HG03460 (cell line): ENCODE measurements at regions not wholly inside any gene's neighbourhood (a gene's known extent, or its start where the extent isn't known, plus 50 kb on each side); places are given as distances from the start of the nearest gene placed in this dataset.

Source experiments
- ATAC-seq: cut with Tn5 transposase; IDR thresholded peaks from one replicate; pipeline ENCODE4 v1.9.1; 2021; ENCODE audit not compliant: unreplicated experiment

DNA sequence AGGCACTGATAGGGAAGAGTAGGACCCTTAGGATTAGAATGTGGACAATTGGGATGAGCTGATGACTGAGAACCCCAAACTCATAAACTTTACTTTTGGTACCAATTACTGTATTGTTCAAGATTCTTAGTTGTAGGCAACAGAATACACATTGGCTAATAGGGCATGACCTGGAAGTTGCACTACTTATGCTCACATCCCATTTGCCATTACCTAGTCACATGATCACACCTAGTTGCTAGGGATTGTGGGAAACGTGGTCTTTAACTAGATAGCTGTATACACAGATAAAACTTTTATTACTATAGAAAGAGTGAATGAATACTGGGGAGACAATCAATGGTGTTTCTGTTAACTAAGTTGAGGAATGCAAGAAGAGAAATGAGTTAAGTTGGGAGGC, 113.4 kb upstream of the AKIRIN2 start:
- ATAC-seq: no peak

DNA sequence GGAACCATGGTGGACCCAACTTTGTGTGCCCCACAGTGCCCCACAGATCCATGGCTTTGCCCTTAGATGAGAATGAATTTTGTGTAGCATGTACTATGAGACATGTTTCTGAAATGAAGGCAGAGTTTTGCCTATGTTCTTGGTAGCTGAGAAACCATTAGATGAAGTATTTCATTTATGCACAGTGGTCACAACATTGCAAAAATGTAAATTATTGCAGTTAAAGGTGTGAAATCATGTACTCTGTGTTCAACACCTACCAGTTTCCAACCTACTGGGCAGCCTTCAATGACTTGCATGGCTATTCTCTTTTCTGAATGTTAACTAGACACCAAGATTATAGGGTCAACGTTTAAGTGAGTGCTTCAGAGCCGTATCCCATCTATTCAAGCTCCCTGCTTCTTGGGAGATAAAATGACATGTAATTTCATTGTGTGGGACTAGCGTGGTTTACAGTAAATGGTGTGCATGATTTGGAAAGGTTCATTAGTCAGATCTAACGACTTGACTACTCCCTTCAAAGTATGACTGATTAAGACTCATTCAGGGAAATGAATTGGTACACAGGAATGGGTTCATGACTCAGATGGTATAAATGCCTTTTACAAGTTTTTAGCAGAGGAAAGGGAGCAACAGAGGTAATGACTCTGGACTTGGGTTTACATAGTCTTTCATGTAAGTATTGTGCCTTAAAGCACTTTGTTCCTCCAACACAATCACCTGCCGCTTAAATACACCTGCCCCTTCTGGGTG, 106.1 kb upstream of the AKIRIN2 start:
- ATAC-seq: no peak

DNA sequence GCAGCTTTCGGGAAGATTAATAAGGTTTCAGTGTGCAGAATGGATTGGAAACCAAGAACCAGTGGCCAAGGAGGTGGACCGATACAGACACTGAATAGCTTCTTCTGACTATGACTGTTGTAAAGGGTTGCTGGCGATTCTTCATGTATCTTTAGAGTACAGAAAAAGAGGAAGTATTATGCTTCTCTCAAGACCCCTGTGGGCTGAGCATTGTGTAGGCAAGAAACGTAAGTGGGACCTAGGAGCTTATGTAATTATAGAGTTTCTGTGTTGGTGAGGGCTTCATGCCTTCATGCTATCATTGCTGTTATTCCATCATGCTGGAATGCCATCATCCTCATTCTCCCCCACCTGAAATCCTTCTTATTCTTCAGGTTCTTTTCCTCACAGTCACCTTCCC, 105.4 kb upstream of the AKIRIN2 start:
- peak; percentile 95 for ATAC-seq

DNA sequence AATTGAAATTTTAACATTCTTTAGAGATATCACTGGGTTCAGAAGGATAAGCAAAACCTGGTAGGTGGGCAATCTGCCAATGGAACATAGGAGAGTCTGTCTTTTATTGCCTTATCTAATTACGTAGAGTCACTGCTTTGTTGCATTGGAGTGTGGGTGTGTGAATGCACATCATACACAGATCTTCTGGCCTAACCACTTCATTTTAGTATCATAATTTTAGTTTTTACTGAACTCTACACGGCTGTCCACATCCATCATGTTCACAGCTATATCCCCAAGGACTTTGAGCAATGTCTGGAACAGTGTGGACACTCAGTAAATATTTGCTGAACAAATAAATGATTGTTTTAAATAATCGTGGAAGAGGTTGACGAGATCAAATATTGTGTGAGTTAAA, 104.6 kb upstream of the AKIRIN2 start:
- no peak for ATAC-seq

DNA sequence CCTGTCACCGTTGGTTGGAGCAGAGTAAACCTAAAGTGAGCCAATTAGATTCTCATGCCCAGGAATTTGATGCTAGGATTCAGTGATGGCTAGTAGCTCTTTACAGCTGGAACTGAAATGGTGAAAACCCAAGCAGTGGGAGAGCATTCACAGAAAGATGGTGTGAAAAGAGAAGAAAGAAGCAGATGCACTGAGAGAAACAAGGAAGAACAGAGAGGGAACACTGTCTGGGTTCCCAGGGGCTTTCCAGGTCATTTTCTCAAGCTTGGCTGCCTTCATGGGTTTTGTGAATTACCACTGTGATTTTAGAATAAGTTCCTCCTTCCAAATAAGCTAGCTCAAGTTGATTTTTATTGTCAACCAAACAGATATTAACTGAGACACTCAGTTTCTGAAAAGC, 104.1 kb upstream of the AKIRIN2 start:
- ATAC-seq: no peak

DNA sequence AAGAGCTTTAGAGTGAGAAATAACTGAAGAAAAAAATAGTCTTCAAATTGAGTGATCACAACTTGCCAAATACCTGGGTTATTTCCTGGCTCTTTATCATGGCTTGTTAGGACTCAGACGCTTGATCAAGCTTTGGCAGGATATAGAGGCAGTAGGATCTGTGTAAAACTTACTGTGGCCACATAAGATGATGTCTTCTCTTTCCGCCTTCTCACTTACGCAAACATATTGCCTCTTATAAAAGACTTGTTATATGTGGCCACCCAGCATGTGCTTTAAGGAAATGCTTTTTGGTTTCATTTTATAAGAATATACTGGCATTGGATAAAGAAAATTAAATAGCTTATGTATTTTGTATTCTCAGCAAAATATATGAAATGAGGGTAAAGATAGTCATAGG, 101.8 kb upstream of the AKIRIN2 start:
- ATAC-seq: no peak

DNA sequence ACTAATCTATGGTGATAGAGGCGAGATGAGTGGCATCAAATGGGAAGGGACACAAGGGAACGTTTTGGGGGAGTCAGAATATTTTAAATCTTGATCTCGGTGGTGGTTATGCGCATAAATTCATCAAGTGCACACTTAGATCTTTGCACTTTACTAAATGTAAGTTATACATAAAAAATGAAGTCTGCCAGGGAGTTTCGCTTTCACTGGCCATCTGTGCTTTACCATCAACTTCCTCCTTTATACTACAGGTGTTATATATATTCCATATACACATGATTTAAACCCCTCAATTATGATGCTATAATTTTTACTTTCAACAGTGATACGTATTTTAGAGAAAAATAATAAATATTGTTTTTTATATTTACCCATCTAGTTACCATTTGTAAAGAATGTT, 97.6 kb upstream of the AKIRIN2 start:
- ATAC-seq: peak; percentile 34

DNA sequence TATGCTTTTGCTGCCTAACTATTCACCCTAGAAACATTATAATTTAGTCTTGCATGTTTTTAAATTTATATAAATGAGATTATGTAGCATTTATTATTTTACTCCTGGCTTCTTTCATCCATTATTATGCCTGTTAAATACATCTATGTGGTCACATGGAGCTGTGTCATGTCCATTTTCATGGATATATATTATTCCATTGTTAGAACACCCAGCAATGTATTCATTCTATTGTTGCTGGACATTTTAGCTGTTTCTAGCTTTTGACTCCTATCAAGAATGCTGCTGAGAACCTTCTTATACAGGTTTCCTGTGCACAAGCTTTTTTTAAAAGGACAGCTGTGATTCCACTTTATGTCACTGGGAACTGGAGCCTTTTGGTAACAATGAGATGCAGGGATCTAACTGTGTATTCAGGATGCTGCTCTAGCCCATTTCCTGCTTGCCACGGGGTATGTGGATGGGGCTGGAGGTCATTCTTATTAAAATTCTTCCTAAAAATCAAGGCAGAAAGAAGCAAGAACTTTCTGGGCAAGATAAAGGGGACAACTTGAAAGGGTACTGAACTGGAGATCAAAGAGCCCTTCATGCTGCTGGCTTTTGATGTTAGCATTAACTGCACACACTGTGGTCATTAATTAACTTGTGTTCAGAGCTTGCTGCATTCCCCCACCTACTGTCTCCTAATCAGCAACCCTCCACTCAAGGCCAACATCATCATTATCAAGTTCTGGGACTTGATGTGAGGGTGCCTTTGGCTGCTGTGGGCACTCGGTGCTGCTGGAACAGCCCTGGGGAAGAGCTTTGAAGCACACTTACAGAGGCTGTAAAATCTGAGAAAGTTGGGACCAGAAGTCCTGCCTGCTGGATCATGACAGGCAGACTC, 96.6 kb upstream of the AKIRIN2 start:
- no peak for ATAC-seq

DNA sequence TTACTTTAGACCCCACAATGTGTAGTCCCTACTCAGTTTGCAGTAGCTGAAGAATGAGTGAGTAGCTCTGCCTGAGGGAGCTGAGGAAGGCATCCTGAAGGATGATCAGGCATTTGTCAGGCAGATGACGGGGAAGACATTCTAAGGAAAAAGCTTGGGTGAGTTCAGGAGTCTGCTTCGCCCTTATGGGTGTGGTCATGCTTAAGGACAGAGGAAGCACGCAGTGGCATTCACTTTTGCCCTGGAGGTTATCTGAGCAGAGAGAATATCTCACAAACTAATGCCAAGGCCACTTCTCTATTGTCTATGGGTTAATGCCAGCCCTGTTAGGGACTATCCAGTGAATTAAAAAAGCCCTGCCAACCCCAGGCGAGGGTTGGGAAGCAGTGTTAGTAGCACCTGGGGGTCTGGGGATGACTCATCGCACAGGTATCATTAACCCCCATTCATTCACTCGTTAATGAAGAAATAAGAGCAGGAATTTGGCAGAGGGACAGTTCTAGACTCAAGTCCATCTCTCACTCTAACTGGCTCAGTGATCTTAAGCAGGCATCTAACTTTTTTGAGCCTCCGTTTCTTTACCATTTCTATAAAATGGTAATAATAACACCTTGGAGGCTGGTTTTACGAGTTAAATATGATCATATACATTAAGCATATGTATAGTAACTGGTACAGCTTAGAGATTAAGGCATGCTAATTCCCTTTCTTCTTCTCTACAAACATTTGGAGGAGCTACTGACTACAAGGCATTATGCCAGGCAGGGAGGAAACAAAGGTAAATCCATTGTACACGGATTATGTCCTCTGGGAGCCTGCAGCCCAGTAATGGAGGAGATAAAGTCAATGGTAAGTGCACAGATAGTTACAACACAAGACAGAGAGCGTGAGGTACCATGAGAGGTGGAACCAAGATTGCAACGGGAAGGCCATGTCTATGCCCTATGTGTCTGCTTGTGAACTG, 93.2 kb upstream of the AKIRIN2 start:
- ATAC-seq: no peak

DNA sequence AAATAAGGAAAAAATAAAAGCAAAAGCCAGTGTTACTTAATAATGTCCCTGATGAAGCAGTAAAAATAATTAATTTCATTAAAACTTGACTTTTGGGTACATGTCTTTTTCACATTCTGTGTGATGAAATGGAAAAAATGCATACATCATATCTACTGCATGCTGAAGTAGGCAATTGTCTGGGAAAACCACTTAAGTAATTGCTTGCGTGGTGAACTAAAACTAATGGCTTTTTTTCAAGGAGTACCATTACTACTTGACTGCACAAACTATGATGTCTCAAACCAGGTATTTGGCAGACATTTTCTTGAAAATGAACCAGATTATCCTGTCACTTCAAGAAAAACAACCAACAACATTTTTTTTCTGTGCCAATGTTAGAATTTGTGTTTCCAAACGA, 91.3 kb upstream of the AKIRIN2 start:
- ATAC-seq: no peak

DNA sequence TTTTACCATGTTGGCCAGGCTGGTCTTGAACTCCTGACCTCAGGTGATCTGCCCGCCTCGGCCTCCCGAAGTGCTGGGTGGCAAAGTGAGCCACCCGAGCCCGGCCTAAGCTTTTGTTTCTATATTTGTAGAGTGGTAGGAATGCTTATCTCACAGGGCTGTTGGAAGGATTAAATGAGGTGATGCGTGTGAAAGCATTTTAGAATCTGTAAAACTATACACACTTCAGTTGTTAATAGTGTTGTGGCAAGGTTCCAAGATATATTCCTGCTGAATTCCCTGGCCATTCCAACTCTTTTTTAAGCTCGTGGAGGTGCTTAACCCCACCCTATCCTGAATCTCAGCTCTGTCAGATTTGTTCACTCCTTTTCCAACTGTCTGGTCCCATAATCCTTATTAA, 89.9 kb upstream of the AKIRIN2 start:
- ATAC-seq: no peak

DNA sequence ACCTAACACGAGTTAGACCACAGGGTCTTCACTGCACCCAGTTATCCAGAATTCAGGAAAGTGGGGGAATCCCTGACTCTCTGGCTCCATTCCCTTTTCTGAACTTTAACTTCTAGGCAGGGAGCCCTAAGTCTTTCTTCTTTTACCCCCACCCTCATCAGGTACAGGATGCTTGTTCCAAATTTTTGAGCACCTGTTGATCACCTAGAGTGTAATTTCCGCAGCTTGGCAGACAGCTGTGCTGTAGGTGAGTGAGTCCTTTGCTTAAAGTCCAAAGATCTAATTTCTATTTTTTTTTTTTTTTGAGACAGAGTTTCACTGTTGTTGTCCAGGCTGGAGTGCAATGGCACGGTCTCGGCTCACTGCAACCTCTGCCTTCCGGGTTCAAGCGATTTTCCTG, 89.5 kb upstream of the AKIRIN2 start:
- no peak for ATAC-seq

DNA sequence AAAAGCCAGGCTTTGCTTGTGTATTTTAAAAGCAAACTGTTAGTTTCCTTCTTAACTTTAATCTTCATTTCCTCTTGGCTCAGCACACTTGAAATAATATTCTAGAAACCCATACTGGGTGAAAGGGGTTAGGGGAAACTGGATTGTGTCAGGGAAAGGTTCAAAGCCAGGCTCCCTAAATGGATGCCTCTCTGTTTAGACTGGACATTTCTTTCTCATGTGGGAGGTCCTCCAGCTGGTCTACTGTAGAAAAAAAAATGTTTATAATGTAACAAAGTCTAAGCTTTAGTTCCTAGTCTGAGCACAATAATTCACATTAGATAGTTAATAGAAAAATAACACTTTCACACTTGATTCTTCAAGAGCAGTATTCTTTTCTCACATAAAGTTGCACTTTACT, 89.0 kb upstream of the AKIRIN2 start:
- ATAC-seq: no peak

DNA sequence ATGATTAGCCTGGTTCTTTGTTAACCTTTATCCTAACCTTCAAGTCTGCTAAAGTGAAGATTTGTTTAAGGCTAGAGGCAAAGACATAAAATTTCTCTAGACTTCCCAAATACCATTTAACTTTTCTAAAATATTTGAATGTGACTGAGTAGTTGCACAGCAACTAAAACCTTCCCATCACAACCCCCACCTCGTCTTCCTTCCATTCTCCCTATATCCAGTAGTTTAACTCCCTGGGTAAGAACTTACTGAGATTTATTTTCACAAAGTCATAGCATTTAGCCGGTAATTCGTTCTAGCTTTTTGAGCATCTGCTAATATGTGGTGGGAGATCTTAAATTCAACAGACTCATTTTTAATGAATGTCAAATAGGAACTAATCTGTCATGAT, 87.9 kb upstream of the AKIRIN2 start:
- no peak for ATAC-seq

DNA sequence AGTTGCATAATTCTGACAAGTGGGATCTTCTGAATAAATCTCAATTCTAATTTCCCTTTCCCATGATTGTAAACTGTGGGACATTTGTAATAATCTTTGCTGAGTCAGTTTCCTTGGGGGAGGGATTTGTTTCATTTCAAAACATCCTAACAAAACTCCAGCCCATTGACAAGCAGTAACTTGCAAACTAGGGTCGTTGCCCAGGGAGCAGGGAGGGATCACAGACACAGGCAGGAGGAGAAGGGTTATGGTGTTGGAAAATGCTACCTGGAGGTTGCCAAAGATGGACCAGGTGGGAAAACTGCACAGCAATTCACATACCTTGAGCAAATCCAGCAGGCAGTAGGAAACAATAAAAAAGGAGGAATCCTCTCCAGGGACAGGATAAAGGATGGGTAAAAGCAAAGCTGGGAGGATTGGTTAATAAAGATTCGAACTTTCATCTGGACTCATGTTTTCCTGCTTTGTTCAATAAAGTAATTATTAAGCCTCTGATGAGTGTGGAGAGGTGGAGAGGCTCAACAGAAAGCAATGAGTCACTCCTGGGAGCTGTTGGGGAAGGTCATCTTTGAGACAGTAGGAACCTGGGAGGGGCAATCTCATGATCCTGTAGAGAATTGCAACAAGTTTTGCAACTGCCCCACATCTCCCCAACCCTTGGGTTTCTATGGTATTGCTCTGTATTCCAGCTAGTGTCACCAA, 87.3 kb upstream of the AKIRIN2 start:
- ATAC-seq: no peak

DNA sequence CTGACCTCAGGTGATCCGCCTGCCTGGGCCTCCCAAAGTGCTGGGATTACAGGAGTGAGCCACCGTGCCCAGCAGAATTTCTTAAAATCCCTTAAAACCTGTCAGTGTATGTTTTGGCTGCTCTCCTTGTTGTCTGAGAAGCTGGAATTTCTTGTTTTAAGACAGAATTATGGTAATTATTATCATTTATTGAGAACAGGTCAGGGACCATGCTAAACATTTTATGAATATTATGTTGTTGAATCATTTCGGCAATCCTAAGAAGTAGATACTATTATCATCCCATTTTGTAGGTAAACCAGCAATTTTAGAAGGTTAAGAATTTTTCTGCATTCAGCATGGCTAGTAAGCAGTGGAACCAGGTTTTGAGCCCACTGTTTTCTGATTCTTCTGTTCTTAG, 86.1 kb upstream of the AKIRIN2 start:
- ATAC-seq: no peak

DNA sequence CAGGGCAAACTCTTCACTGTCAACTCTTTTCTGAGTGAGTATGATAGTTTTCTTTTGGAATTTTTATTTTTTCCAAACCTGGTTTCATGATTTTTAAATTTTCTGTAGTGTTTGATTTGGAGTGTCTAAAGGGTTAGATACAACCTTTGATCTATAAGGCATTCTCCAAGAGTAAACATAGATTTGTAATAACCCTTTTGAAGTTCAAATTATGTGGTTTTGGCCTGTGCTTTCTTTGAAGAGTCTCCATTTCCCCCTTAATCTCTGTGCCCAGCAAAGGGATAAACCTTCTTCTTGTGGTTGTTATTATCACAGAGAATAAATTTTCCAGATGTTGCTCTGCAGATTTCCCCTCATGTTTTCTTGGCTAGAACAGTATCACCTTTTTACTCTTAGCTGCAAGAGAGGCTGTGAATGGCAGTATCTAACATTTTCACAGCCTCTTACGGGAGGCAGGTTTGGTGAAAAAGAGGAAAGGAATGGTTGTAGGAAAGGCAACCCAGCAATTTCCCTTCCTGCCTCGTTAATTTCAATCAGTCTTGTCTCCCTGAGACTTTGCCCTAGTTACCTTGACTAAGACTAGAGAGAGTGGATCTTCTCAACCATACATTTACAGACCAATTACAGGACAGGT, 83.3 kb upstream of the AKIRIN2 start:
- ATAC-seq: no peak

DNA sequence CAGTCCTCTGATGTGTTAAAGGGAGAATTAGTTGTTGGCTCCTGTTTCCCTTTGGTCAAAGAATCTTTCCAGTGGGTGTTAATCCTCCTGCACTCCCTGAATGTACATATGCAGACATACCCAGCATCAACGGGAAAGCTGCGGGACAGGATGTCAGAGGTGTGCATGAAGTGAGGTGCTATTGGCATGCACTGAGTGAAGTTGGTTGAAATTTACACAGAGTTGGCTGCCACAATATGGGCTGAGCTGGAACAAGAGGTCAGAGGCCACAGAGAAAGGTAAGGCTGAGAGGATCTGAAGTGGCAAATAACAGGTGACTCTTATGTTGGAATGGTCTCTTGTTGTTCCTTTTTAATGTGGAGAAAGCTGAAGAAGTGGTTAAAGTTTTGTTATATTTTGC, 82.7 kb upstream of the AKIRIN2 start:
- ATAC-seq: no peak

DNA sequence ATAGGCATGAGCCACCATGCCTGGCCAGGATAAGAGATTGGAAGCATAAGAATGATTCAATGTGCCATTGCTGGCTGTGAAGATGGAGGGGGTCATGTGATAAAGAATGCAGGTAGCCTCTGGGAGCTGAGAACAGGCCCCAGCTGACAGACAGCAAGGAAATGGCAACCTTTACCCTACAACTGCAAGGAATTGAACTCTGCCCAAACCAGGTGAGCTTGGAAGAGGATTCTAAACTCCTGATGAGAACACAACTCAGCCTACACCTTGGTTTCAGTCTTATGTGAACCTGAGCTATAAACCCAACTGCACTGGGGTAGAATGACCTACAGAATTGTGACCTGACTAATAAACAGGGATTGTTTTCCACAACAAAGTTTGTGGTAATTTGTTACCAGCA, 82.0 kb upstream of the AKIRIN2 start:
- no peak for ATAC-seq

DNA sequence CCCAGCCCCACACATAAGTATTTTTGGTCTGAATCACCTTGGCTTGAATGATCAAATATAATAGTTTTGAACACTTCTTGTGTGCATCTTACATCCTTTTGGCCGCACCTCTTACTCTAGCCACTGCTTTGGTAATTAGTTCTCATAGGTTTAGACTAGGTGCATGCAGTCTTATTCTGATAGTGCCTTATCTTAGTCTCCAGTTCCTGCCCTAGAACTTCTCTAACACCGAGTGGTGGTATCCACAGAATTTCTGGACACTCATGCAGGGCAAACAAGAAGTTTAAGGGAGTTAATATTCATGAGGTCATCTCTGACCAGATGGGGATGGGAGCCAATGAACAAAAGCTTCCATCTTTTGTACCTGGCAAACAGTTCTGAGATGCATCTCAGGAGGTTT, 77.5 kb upstream of the AKIRIN2 start:
- ATAC-seq: no peak
